ENCODE measurements at regions not wholly inside any gene's neighbourhood (a gene's known extent, or its start where the extent isn't known, plus 50 kb on each side); places are given as distances from the start of the nearest gene placed in this dataset.

GRCh38 chrX:125883169-125883568 lies 282.9 kb downstream of the DCAF12L2 start:
- Histone ChIP-seq H3K4me3 (no peak overlapping the region), H3K27me3 (no peaks in the 10 kb centered on the region), H3K27ac (no peak overlapping the region), H3K4me1 (no peaks in the 10 kb centered on the region), H3K9me3 (peaks cover 0 to 3% (median 0%) of the 10 kb centered on the region in 3 donors), H3K36me3 (no peaks in the 10 kb centered on the region)
- intact Hi-C loops (cut with DNase I; ENCODE audit: low total_unique reads) = no loop called here
- no peak for DNase-seq
- no peak for TF ChIP-seq CTCF (IDR thresholded peaks at IDR 0.05)

GRCh38 chrX:125894947-125895346 lies 271.1 kb downstream of the DCAF12L2 start:
- TF ChIP-seq CTCF (IDR thresholded peaks at IDR 0.05) = no peak
- no peaks in the 10 kb centered on the region for H3K4me1 ChIP-seq
- DNase-seq = no peak
- no peaks in the 10 kb centered on the region for H3K36me3 ChIP-seq
- intact Hi-C loops (cut with DNase I; ENCODE audit: low total_unique reads) = no loop called here
- no peaks in the 10 kb centered on the region for H3K27me3 ChIP-seq
- H3K27ac ChIP-seq = no peak overlapping the region
- no peak overlapping the region for H3K4me3 ChIP-seq
- peaks cover 0 to 3% (median 0%) of the 10 kb centered on the region in 3 donors for H3K9me3 ChIP-seq

- intact Hi-C loops (cut with DNase I; ENCODE audit: low total_unique reads) = no loop called here
- Histone ChIP-seq H3K4me3 (no peak overlapping the region), H3K27me3 (no peaks in the 10 kb centered on the region), H3K9me3 (peaks cover 0 to 3% (median 0%) of the 10 kb centered on the region in 3 donors), H3K4me1 (no peaks in the 10 kb centered on the region), H3K27ac (no peak overlapping the region), H3K36me3 (no peaks in the 10 kb centered on the region)
- DNase-seq = no peak
- TF ChIP-seq CTCF (IDR thresholded peaks at IDR 0.05) = no peak
Observed at GRCh38 chrX:125895518-125895917, 270.6 kb downstream of the DCAF12L2 start.

GRCh38 chrX:125926295-125926694 lies 239.8 kb downstream of the DCAF12L2 start:
- no peak for DNase-seq
- Histone ChIP-seq H3K4me3 (no peak overlapping the region), H3K9me3 (no peaks in the 10 kb centered on the region), H3K27me3 (no peaks in the 10 kb centered on the region), H3K36me3 (no peaks in the 10 kb centered on the region), H3K27ac (no peak overlapping the region), H3K4me1 (no peaks in the 10 kb centered on the region)
- intact Hi-C loops (cut with DNase I; ENCODE audit: low total_unique reads) = no loop called here
- TF ChIP-seq CTCF (IDR thresholded peaks at IDR 0.05) = no peak

- Histone ChIP-seq H3K4me3 (no peak overlapping the region), H3K27me3 (no peaks in the 10 kb centered on the region), H3K36me3 (no peaks in the 10 kb centered on the region), H3K4me1 (no peaks in the 10 kb centered on the region), H3K9me3 (no peaks in the 10 kb centered on the region), H3K27ac (no peak overlapping the region)
- DNase-seq = no peak
- TF ChIP-seq CTCF (IDR thresholded peaks at IDR 0.05) = no peak
- intact Hi-C loops (cut with DNase I; ENCODE audit: low total_unique reads) = no loop called here
Observed at GRCh38 chrX:125940985-125941384, 225.1 kb downstream of the DCAF12L2 start.

- Histone ChIP-seq H3K27me3 (no peaks in the 10 kb centered on the region), H3K27ac (no peak overlapping the region), H3K9me3 (no peaks in the 10 kb centered on the region), H3K36me3 (no peaks in the 10 kb centered on the region), H3K4me1 (no peaks in the 10 kb centered on the region), H3K4me3 (no peak overlapping the region)
- intact Hi-C loops (cut with DNase I; ENCODE audit: low total_unique reads) = no loop called here
- no peak for DNase-seq
- TF ChIP-seq CTCF (IDR thresholded peaks at IDR 0.05) = no peak
Observed at GRCh38 chrX:125947501-125947900, 218.6 kb downstream of the DCAF12L2 start.

Measured in tibial artery (tissue), 4 donors.